ENCODE measurements at regions not wholly inside any gene's neighbourhood (a gene's known extent, or its start where the extent isn't known, plus 50 kb on each side); places are given as distances from the start of the nearest gene placed in this dataset.
"Not testable (repeated sequence)": the region's sequence is repeated elsewhere in the genome, so short reads cannot be mapped to it uniquely, and the experiment has no call there.

DNA sequence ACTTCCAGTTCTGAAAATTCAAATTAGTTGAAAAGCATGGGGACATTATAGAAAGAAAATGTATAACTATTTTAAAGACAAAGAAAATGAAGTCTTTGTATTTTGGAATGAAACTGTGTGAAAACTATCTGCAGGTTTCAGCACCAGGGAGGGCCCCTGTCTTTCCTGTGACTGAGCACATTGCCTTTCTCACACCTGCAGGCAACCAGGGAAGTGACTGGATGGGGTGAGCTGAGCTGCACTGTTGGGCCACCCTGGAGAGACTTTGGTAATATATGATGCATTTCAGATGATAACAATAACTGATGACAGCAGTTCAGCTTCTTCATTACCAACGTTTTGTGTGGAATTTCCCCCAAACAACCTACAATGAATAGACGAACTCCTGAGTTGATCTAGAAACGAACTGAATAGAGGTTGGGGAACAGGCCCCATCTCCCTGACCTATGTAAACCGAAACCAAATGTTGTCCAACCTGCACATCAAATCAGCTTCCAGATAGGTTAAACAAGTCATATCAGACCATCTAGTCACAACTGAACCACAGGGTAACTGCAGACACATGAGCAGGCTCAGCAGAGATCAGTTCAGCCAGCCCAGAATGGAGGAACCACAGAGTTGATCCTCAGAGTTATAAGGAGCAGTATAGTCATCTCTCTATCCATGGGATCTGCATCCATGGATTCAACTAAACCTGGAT lies 1402.2 kb downstream of the RPIA start:
- TF ChIP-seq, protein P1, sequence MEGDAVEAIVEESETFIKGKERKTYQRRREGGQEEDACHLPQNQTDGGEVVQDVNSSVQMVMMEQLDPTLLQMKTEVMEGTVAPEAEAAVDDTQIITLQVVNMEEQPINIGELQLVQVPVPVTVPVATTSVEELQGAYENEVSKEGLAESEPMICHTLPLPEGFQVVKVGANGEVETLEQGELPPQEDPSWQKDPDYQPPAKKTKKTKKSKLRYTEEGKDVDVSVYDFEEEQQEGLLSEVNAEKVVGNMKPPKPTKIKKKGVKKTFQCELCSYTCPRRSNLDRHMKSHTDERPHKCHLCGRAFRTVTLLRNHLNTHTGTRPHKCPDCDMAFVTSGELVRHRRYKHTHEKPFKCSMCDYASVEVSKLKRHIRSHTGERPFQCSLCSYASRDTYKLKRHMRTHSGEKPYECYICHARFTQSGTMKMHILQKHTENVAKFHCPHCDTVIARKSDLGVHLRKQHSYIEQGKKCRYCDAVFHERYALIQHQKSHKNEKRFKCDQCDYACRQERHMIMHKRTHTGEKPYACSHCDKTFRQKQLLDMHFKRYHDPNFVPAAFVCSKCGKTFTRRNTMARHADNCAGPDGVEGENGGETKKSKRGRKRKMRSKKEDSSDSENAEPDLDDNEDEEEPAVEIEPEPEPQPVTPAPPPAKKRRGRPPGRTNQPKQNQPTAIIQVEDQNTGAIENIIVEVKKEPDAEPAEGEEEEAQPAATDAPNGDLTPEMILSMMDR (IDR thresholded peaks at IDR 0.05): not testable (repeated sequence)
- TF ChIP-seq ZFX (IDR thresholded peaks at IDR 0.05; ENCODE audit: borderline replicate concordance): not testable (repeated sequence)
